BJ (cell line): ENCODE measurements at regions not wholly inside any gene's neighbourhood (a gene's known extent, or its start where the extent isn't known, plus 50 kb on each side); places are given as distances from the start of the nearest gene placed in this dataset.

ENCODE experiments used
- CTCF ChIA-PET: fragments of 350-600 bp; formaldehyde crosslinking; extraction: SDS; loops from one replicate; lab custom pipeline; 2021; ENCODE audit warnings: antibody characterized with exemption, inconsistent platforms; lab: Yijun Ruan, JAX
- POLR2A ChIA-PET: fragments of 300-600 bp; sonication (Branson Sonifier 250); formaldehyde crosslinking; extraction: SDS; loops from one replicate; lab custom pipeline; 2021; ENCODE audit warnings: antibody characterized with exemption; lab: Charles Lee
- DNase-seq: peaks from one replicate; pipeline ENCODE4 v3.0.0-alpha.2; 2011; ENCODE audit warnings: low read depth
- H3K27me3 ChIP-seq: 2 replicates; pipeline ENCODE4 v1.6.0; 2011; ENCODE audit warnings: low read length; ENCODE audit not compliant: control insufficient read depth, insufficient read depth
- H3K36me3 ChIP-seq: 2 replicates; pipeline ENCODE4 v1.5.1; 2011; ENCODE audit warnings: low read length; ENCODE audit not compliant: control insufficient read depth, insufficient read depth
- H3K4me3 ChIP-seq: 2 replicates; pipeline ENCODE4 v1.5.1; 2011; ENCODE audit warnings: low read depth, mild to moderate bottlenecking, control low read depth, low read length
- CTCF ChIP-seq: IDR thresholded peaks from 2 replicates; pipeline ENCODE4 v1.5.1; 2011; ENCODE audit warnings: low read depth, mild to moderate bottlenecking, control low read depth, inconsistent platforms, low read length, moderate library complexity; ENCODE audit not compliant: insufficient read depth

GRCh38 chr1:217139513-217139912 is 416.3 kb upstream of the ESRRG start:
- H3K4me3 ChIP-seq = no peak overlapping the region
- TF ChIP-seq CTCF = no peak
- DNase-seq = no peak
- peaks cover 20% of the 10 kb centered on the region for H3K27me3 ChIP-seq
- POLR2A ChIA-PET = no interaction called here
- CTCF ChIA-PET = interaction anchor here (0.6 kb wide), 1 partner anchor 61 kb away, joined by 3 read pairs; no protein-coding TSS in a partner anchor
- H3K36me3 ChIP-seq = no peaks in the 10 kb centered on the region

- TF ChIP-seq CTCF = no peak
- H3K27me3 ChIP-seq = peaks cover 21% of the 10 kb centered on the region
- ChIA-PET CTCF (interaction anchor here (0.6 kb wide), 1 partner anchor 61 kb away, joined by 3 read pairs; no protein-coding TSS in a partner anchor), POLR2A (no interaction called here)
- H3K36me3 ChIP-seq = no peaks in the 10 kb centered on the region
- no peak for DNase-seq
- no peak overlapping the region for H3K4me3 ChIP-seq
Measured at GRCh38 chr1:217138799-217139466, 415.7 kb upstream of the ESRRG start.

- no peaks in the 10 kb centered on the region for H3K36me3 ChIP-seq
- CTCF ChIA-PET = no interaction called here
- TF ChIP-seq CTCF = no peak
- POLR2A ChIA-PET = no interaction called here
- H3K4me3 ChIP-seq = no peak overlapping the region
- H3K27me3 ChIP-seq = peaks cover 21% of the 10 kb centered on the region
- no peak for DNase-seq
Measured at GRCh38 chr1:217138173-217138765, 415.0 kb upstream of the ESRRG start.

- DNase-seq = no peak
- H3K4me3 ChIP-seq = no peak overlapping the region
- peaks cover 21% of the 10 kb centered on the region for H3K27me3 ChIP-seq
- TF ChIP-seq CTCF = no peak
- POLR2A ChIA-PET = no interaction called here
- no peaks in the 10 kb centered on the region for H3K36me3 ChIP-seq
- CTCF ChIA-PET = no interaction called here
Measured at GRCh38 chr1:217137210-217137881, 414.1 kb upstream of the ESRRG start.

- peaks cover 21% of the 10 kb centered on the region for H3K27me3 ChIP-seq
- TF ChIP-seq CTCF = no peak
- ChIA-PET CTCF (no interaction called here), POLR2A (no interaction called here)
- no peak for DNase-seq
- H3K4me3 ChIP-seq = no peak overlapping the region
- H3K36me3 ChIP-seq = no peaks in the 10 kb centered on the region
Measured at GRCh38 chr1:217136895-217137205, 413.6 kb upstream of the ESRRG start.
